Inflammatory macrophage treated with lipopolysaccharide for 4 hours (primary cell): ENCODE measurements at regions not wholly inside any gene's neighbourhood (a gene's known extent, or its start where the extent isn't known, plus 50 kb on each side); places are given as distances from the start of the nearest gene placed in this dataset.

Source experiments
- DNase-seq: peaks from one replicate; pipeline ENCODE4 v3.0.0-alpha.2; 2020

DNA sequence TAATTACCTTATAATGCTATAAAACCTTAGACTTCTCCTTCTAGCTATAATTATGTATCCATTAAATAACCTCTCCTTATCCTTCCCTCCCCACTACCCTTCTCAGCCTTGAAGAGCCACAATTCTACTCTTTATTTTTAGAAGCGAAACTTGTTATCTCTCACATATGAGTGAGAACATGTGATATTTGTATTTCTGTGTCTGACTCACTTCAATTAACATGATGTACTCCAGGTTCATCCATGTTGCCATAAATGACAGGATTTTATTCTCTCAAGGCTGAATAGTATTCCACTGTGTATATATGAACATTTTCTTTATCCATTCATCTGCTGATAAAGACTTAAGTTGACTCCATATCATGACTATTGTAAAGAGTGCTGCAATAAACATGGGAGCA lies 485.6 kb downstream of the FLRT2 start:
- DNase-seq, result no peak

DNA sequence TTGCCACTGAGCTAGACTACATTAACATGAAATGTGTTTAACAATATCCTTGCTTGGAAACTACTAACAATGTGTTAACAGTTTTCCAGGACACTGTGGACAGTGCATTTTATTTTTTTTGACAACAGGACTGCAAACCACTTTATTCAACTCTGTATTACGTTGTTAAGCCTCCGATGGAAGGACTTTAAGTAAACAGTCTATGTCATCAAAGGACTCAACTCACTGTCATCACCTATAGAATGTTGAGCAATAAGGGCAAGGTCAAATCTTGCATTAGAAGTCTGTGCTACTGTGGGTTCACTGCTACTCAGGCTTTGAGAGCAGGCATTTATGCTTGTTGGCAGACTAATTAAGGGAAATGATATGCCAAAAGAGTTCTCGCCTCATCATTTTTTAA lies 483.7 kb downstream of the FLRT2 start:
- no peak for DNase-seq

DNA sequence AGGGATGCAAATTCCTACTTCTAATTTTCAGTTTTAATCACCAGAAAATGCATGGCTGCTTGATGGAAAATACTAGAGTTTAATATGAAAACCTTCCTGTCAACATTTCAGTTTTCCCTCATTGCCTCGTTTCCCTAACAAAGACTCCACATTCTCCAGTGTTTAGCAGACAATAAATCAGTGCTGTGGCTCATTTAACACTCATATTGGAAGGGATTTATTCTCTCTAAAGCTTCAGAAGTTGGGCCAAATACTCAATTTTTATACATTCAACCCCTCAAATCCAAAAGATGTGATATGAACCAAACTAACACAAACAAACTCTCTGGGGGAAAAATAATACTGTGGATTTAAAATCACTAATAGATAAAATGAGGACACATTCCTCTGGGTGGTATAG lies 482.5 kb downstream of the FLRT2 start:
- DNase-seq, result no peak

DNA sequence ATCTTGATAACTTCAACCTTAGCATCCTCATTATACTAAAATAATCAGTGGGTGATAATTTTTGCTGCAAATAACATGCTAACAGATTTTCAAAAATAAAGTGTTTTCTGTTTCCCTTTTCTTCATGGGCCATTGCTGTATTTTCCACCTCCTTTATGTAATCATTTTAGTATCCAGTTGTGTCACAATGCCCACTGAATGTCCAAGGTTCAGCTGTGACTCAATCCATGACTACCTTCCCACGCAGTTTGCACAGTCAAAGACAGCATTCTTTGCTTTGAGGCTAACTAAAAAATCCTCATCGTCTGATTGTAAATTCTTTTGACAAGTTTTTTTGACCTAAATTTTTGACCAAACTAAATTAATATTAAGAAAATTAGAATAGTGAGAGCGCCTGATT lies 474.1 kb downstream of the FLRT2 start:
- peak; percentile 79 for DNase-seq

DNA sequence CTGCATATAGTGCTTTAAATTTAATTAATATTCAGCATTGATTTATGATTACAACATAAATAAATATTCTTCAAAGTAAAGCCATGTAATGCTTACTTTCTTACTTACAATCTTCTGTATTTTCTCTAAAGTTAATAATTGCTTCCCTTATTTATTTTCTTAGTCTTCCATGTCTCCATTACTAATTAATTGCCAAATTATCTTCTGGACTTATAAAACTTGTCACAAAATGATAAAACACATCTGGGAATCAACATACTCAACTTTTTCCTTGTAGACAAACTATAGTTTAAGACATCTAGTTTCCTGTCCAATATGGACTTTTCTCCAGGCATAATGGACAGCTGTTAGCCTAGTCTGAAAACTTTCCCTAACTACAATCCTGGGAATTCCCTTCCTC lies 466.6 kb downstream of the FLRT2 start:
- DNase-seq, result no peak

DNA sequence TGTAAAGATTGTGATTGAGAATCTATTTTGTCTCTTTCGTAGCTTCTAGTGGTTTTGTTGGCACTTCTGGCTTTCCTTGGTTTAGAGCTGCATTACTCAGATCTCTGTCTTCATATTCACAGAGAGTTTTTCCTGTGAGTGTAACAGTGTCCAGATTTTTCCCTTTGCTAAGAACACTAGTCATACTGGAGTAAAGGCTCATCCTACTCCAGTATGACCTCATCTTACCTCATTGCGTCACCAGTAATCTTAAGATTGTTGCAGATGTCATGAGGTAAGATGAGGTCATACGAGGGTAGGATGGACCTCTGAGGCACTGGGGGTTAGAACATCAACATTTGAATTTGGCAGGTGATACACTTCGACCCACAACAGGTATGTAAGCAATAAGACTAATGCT lies 461.2 kb downstream of the FLRT2 start:
- DNase-seq, result peak; percentile 44

DNA sequence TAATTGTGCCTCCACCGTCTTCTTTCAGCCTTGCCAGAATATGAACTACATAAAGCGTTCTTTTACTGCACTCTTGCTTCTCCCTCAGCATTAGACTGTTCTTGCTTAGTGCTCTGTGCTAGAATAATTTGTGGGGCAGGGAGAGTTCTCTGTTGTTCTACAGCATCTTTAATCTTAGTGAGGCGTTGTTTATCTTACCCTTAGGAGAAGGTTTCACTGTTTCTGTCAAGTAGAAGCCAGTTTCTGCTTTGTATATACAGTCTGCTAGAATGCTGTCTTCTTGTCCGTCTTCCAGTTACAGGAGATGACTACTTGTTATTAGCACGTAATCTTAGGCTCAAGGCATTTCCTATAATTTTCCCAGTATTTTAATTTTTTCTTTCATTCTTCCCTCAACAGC lies 458.0 kb downstream of the FLRT2 start:
- DNase-seq, result no peak

DNA sequence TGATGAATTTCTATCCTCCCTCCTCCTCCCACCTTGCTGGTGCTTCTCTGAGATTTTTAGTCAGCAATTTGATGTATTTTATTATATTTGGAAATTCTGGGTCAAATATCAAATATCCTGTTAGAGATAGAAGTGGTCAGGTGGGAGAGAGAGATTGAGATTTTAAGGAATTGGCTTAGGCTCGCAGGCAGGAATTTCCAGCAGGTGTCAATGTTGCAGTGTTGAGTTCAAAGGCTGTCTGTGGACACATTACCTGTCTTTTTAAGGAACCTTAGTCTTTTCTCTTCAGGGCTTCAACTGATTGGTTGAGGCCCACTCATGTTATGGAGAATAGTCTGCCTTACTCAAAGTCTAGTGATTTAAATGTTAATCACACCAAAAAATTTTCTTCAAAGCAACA lies 457.3 kb downstream of the FLRT2 start:
- DNase-seq, result no peak

DNA sequence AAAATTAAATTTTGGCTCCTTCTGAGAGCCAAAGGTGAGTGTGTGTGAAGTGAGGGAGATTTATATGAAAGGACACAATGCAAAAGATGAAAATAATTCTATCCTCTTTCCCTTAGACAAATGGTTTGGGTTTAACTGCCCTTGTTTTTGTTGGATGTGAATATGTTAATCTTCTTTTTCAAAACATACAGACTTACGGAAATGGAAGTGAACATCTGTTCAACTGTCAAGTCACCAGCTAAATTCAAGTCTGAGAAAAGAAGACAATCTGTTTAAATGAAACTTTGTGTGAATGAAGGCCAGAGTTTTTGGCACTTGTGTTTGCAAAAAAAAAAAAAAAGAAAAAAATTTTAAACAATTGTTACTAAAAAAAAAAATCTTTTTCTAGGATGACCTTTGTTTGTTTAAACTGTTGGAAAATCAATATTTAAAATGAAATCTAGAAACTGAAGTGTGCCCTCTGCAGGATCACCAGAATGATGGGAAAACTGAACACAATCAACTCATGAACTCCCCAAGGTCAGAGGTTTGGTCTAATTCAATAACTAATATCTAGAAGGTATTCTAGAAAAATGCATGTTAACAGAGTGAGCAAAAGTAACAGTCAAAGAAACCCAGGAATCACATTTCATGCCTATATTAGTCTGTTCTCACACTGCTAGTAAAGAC lies 448.8 kb downstream of the FLRT2 start:
- no peak for DNase-seq

DNA sequence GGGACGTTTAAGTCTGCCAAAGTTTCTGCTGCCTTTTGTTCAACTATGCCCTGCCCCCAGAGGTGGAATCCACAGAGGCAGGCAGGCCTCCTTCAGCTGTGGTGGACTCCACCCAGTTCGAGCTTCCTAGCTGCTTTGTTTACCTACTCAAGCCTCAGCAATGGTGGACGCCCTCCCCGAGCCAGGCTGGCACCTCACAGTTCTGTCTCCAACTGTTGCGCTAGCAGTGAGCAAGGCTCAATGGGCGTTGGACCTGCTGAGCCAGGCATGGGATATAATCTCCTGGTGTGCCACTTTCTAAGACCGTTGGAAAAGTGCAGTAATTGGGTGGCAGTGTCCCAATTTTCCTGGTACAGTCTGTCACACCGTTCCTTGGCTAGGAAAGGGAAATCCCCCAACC lies 444.7 kb downstream of the FLRT2 start:
- no peak for DNase-seq

DNA sequence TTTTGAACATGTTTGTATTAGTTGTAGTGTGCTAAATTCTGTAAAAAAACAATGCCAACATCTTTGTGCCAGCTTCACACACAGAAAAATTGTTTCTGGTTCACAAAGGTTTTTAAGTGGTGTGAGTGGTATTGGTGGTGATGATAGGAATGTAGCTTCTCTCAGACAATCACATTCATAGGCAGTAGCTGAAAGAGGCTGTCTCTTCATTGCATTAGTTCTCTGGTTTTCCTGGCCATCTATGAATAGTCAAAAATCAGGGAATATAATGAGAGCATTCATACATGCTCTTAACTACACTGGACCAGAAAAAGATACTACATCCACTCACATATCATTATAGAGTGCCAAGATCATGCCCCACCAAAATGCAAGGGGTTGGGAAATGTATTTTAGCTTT lies 433.5 kb downstream of the FLRT2 start:
- DNase-seq, result no peak

DNA sequence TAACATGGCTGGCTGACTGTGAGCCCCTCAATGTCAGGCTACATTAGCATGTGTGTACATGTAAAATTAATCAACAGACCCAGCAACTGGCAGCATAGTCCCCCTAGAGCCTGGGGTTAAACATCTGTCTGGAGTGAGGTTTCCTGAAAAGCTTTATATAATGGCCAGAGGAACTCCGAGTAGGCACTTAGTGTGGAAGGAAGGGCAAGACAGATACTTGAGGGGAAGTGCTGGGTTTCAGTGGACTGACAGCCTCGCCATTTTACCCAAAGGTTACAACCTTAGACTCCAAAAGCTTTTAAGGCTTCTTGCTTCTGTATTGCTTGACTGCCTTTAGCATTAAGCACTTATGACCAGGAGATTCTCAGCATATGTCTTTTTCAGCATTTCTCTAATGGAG lies 430.8 kb downstream of the FLRT2 start:
- no peak for DNase-seq

DNA sequence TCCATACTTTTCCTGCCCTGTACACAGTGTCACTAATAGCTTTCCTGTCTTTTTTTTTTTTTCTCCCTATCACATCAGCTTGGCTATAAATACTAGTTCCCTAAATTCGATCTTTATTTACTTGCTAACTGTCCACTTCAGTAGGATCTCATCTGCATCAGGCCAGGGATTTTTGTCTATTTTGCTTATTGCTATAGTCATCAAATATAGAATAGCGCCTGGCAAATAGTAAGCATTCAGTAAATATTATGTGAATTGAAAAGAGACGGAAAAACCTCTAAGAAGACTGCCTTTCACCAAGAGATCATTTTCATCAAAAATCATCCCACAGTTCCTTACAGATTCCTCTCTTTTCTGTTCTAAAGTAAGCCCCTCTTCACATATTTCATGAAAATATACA lies 429.1 kb downstream of the FLRT2 start:
- DNase-seq, result no peak

DNA sequence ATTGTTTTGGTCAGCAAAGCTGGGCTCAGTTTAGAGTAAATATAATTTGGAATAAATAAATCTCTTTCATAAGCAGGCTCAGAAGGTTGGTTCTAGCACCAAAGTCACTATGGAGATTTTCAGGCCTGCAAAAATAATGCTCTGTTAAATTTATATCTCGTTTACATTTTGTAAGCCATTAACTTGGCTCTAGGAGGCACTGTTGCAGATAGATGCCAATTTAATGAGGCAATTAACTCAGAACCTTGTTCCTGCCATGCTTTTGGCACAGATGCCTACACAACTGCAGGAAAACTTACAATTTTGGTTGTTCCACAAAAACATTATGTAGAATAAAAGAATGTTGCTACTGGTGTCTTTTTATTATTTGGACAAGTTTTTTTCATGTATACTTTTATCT lies 428.1 kb downstream of the FLRT2 start:
- no peak for DNase-seq

DNA sequence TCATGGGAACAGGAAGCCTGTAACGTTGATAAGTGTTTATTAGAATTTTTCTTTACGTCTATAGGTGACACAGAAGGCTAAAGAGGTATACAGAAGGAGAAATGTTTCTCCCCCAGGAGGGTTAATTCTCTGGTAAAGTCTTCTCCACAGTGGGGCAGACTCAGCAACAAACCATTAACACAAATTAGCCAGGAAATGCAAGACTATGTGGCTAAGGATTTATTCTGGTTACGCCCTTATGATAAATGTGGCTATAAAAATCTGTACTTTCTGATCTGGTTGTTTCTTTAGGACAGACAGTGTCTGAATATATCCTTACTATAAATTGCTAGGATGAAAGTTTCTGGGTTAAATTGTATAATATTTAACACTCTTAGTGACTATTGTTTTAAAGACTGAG lies 423.3 kb downstream of the FLRT2 start:
- DNase-seq, result no peak

DNA sequence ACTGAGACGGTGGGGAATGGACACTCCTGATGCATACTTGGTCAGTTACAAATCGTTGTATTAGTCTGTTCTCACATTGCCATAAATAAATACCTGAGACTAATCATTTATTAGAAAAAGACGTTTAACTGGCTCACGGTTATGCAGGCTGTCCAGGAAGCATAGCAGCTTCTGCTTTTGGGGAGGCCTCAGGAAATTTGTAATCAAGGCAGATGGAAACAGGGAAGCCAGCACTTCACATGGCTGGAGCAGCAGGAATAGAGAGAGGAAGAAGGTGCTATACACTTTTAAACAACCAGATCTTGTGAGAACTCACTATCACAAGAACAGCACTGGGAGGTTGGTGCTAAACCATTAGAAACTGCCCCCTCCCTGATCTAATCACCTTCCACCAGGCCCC lies 418.2 kb downstream of the FLRT2 start:
- DNase-seq, result peak; percentile 65

DNA sequence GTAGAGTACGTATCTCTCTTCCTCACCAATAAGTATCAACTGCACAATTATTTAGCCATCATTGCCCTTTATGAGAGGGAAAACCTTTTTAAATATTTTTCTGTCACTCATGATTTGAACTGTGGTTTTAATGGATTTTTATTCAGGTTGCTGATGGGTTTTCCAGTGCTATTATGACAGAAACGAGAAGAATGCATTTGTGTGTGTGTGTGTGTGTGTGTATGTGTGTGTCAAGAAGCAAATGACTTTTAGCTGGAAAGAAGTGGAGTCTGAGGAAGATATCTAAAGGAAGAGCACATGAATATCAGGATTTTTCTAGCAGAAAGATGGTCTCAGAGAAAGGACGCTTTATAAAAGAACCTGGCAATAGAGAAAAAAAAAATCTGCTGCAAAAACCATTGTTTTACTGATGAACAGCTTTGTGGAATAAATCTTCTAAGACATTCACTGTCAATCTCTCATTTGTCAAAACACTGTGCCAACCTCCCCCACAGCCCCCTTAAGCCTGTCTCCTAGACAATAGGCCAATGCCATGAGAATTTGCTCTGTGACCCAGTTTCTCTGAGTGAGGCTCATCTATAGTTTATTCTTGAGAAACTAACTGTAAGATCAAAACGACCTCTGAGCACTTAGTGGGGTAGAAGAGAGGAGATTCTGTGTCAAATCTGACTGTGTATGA lies 417.7 kb downstream of the FLRT2 start:
- no peak for DNase-seq

DNA sequence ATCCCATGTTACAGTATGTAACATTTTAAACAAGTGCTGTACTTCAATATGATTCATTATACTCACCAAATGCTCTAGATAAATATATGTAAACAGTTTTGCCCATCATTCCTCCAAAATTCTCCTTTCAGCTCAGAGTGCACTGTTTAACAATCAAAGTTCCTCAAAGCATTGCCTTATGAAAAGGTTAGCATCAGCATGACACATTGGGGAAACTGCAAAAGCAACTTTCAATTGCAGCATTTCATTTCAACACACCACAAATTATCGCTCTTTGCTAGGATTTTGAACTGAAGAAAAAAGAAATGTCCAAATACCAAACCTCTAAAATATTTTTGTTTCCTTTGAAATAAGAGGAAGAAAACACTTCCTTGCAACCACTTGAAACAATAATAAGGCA lies 413.2 kb downstream of the FLRT2 start:
- peak; percentile 88 for DNase-seq

DNA sequence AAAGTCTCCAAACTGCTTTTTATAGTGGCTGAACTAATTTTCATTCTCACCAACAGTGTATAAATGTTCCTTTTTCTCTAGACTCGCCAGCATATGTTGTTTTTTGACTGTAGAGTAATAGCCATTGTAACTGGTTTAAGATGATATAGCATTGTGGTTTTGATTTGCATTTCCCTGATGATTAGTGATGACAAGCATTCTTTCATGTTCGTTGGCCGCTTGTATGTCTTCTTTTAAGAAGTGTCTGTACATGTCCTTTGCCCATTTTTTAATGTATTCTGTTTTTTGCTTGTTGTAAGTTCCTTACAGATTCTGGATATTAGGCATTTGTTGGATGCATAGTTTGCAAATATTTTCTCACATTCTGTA lies 404.9 kb downstream of the FLRT2 start:
- DNase-seq, result peak; percentile 57

DNA sequence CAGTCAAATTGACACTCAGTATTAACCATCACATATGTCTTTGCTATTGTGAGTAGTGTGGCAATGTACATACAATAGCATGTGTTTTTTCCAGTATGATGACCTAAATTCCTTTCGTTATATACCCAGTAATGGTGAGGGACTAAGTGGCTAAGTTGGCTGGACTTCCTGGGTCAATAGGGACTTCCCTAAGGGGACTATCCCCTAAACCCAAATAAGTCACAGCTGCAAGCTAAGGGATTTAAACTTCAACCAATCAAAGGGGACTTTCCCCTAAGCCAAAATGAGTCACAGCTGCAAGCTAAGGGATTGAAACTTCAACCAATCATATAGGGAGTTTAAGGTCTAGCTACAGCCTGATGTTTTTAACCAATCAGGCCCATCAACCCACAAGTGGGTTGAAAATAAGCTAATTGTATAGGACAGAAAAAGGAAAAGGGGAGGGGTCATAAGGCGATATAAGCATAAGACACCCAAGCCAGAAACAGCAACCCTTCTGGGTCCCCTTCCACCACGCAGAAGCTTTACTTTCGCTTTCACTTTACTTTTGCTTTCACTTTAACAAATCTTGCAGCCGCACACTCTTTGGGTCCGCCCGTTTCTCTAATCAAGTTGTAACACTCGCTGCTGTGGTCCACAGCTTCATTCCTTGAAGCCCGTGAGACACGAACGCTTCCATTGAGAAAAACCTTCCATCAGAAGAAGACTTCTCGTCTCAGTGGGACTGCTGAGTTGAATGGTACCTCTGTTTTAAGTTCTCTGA lies 404.4 kb downstream of the FLRT2 start:
- DNase-seq, result peak; percentile 92

DNA sequence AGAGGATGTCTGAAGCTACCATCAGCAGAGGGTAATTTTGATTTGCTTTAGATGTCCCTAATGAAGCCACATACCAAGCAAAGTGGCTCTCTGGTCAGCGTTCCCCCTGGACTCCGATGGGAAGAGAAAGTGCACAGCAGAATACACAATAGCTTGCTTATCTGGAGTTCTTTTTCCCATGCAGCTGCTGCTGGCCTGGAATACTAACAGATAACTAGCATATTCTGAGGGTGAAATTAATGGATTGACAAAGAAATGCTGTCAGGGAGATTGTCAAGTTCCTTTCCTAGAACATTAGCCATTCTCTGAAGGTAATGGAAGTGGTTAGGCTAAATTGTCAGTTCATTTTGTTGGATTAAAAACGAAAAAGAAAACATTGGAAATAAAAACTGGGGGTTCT lies 391.3 kb downstream of the FLRT2 start:
- DNase-seq, result no peak

DNA sequence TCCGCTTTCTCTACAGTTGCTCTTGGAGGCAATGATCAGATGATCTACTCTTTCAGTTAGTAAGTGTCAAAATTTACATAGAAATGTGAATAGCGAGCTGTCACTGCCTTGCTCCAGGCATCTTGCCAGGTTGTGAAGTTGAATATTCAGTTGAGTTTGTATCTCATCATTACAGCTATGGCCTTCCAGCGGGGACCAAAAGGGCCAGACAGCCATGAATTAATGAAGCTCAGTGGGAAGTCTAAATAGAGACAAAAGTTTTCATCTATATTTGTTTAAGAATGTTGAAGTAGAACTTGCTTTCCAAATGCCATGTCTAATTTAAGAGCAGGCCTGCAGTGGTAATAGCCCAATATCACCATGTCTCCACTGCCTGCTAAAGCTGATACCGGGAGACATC lies 387.8 kb downstream of the FLRT2 start:
- no peak for DNase-seq

DNA sequence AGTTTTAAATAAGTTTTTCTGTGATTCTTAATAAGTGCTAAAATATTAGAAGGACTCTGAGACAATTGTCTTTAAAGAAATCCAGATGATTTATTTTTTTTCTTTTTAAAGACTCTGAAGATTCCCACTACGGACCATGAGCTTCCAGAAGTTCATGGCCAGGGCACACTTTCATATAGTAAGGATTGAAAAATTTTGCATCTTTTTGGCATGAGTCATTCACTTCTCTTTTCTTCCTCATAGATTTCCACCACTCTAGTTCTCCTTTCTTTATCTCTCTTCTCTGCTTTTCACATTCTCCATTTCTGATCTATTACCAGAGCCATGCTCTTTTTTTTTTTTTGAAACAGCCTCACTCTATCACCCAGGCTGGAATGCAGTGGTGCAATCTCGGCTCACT lies 385.8 kb downstream of the FLRT2 start:
- DNase-seq, result no peak

DNA sequence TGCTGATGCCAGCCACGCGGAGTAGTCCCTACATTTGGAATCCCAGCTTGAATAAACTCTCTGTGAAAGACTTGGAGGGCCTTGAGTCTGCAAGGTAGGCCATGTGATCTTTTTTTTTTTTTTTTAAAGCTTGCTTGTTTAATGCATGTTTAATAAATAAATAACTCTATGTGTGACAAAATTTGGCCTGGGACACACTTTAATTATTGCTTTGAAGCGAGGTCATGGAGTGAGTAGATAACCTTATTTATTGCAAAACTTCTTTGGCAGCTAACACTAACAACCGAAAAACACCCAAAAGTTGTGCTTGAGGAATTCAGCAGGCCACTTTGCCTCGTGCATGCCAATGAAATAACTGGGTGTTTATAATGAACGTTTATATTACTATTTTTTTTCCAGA lies 382.2 kb downstream of the FLRT2 start:
- no peak for DNase-seq

DNA sequence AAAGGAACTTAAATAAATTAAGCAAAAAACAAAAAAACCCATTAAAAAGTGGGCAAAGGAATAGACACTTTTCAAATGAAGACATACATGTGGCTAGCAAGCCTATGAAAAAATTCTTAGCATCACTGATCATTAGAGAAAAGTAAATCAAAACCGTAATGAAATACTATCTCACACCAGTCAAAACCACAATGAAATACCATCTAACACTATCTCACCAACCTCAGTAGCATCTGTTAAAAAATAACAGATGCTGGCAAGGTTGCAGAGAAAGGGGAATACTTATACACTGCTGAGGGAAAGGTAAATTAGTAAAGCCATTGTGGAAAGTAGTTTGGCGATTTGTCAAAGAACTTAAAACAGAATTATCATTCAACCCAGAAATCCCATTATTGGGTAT lies 381.1 kb downstream of the FLRT2 start:
- no peak for DNase-seq
